GDM1 (cell line): ENCODE measurements at regions not wholly inside any gene's neighbourhood (a gene's known extent, or its start where the extent isn't known, plus 50 kb on each side); places are given as distances from the start of the nearest gene placed in this dataset.
A peak's percentile ranks its signal among the peaks of the same experiment; 100 is the strongest.
"Not testable (repeated sequence)": the region's sequence is repeated elsewhere in the genome, so short reads cannot be mapped to it uniquely, and the experiment has no call there.

ENCODE experiments used
- DNase-seq: peaks from one replicate; lab custom pipeline; 2025; lab: John Stamatoyannopoulos, UW

- DNase-seq, result no peak
These were observed 72.1 kb upstream of the EPB41L1 start for GRCh38 chr20:36082315-36082915.

- not testable (repeated sequence) for DNase-seq
These were observed 71.3 kb upstream of the EPB41L1 start for GRCh38 chr20:36083200-36083599.

- no peak for DNase-seq
These were observed 70.2 kb upstream of the EPB41L1 start for GRCh38 chr20:36084356-36084755.

GRCh38 chr20:36084897-36085613 is 69.5 kb upstream of the EPB41L1 start:
- no peak for DNase-seq

- DNase-seq, result no peak
These were observed 68.8 kb upstream of the EPB41L1 start for GRCh38 chr20:36085686-36086267.

GRCh38 chr20:36086767-36087166 is 67.8 kb upstream of the EPB41L1 start:
- no peak for DNase-seq

GRCh38 chr20:36090223-36090622 is 64.3 kb upstream of the EPB41L1 start:
- DNase-seq, result no peak

GRCh38 chr20:36091561-36092397 is 62.8 kb upstream of the EPB41L1 start:
- no peak for DNase-seq

- DNase-seq, result no peak
These were observed 62.0 kb upstream of the EPB41L1 start for GRCh38 chr20:36092398-36093024.

- DNase-seq, result no peak
These were observed 61.3 kb upstream of the EPB41L1 start for GRCh38 chr20:36093025-36093803.

GRCh38 chr20:36093804-36094145 is 60.8 kb upstream of the EPB41L1 start:
- DNase-seq, result no peak

- no peak for DNase-seq
These were observed 60.0 kb upstream of the EPB41L1 start for GRCh38 chr20:36094497-36094896.

GRCh38 chr20:36096435-36096834 is 58.1 kb upstream of the EPB41L1 start:
- no peak for DNase-seq

- no peak for DNase-seq
These were observed 57.0 kb upstream of the EPB41L1 start for GRCh38 chr20:36097337-36098151.

GRCh38 chr20:36098364-36098763 is 56.2 kb upstream of the EPB41L1 start:
- DNase-seq, result peak; percentile 9

GRCh38 chr20:36099106-36099505 is 55.4 kb upstream of the EPB41L1 start:
- DNase-seq, result no peak

GRCh38 chr20:36101192-36101591 is 53.3 kb upstream of the EPB41L1 start:
- no peak for DNase-seq

- DNase-seq, result no peak
These were observed 52.2 kb upstream of the EPB41L1 start for GRCh38 chr20:36102306-36102705.

GRCh38 chr20:36102809-36103596 is 51.5 kb upstream of the EPB41L1 start:
- DNase-seq, result no peak

GRCh38 chr20:36104244-36104643 is 50.3 kb upstream of the EPB41L1 start:
- DNase-seq, result no peak
